ENCODE measurements at regions not wholly inside any gene's neighbourhood (a gene's known extent, or its start where the extent isn't known, plus 50 kb on each side); places are given as distances from the start of the nearest gene placed in this dataset.
"Not testable (repeated sequence)": the region's sequence is repeated elsewhere in the genome, so short reads cannot be mapped to it uniquely, and the experiment has no call there.

- DNase-seq (ENCODE audit: low read depth in 2 of 2, low spot score in 1 of 2) = no peak
These were observed 419.5 kb downstream of the EDEM1 start for GRCh38 chr3:5606884-5607472.

GRCh38 chr3:5607581-5607980 is 420.1 kb downstream of the EDEM1 start:
- no peak for DNase-seq (ENCODE audit: low read depth in 2 of 2, low spot score in 1 of 2)

- DNase-seq (ENCODE audit: low read depth in 2 of 2, low spot score in 1 of 2) = not testable (repeated sequence)
These were observed 421.5 kb downstream of the EDEM1 start for GRCh38 chr3:5608971-5609370.

- no peak for DNase-seq (ENCODE audit: low read depth in 2 of 2, low spot score in 1 of 2)
These were observed 426.1 kb downstream of the EDEM1 start for GRCh38 chr3:5613599-5613998.

- DNase-seq (ENCODE audit: low read depth in 2 of 2, low spot score in 1 of 2) = no peak
These were observed 429.4 kb downstream of the EDEM1 start for GRCh38 chr3:5616873-5617272.

- no peak for DNase-seq (ENCODE audit: low read depth in 2 of 2, low spot score in 1 of 2)
These were observed 430.7 kb downstream of the EDEM1 start for GRCh38 chr3:5618170-5618569.

- DNase-seq (ENCODE audit: low read depth in 2 of 2, low spot score in 1 of 2) = no peak
These were observed 442.9 kb downstream of the EDEM1 start for GRCh38 chr3:5630406-5630805.

- DNase-seq (ENCODE audit: low read depth in 2 of 2, low spot score in 1 of 2) = no peak
These were observed 446.5 kb downstream of the EDEM1 start for GRCh38 chr3:5633960-5634359.

- no peak for DNase-seq (ENCODE audit: low read depth in 2 of 2, low spot score in 1 of 2)
These were observed 446.9 kb downstream of the EDEM1 start for GRCh38 chr3:5634411-5634810.

- DNase-seq (ENCODE audit: low read depth in 2 of 2, low spot score in 1 of 2) = no peak
These were observed 448.2 kb downstream of the EDEM1 start for GRCh38 chr3:5635746-5636145.

- DNase-seq (ENCODE audit: low read depth in 2 of 2, low spot score in 1 of 2) = no peak
These were observed 451.0 kb downstream of the EDEM1 start for GRCh38 chr3:5638550-5638949.

- no peak for DNase-seq (ENCODE audit: low read depth in 2 of 2, low spot score in 1 of 2)
These were observed 457.5 kb downstream of the EDEM1 start for GRCh38 chr3:5644773-5645670.

- no peak for DNase-seq (ENCODE audit: low read depth in 2 of 2, low spot score in 1 of 2)
These were observed 458.3 kb downstream of the EDEM1 start for GRCh38 chr3:5645692-5646410.

GRCh38 chr3:5650303-5650702 is 462.8 kb downstream of the EDEM1 start:
- no peak for DNase-seq (ENCODE audit: low read depth in 2 of 2, low spot score in 1 of 2)

GRCh38 chr3:5651351-5651750 is 463.8 kb downstream of the EDEM1 start:
- no peak for DNase-seq (ENCODE audit: low read depth in 2 of 2, low spot score in 1 of 2)

GRCh38 chr3:5653426-5654143 is 466.1 kb downstream of the EDEM1 start:
- no peak for DNase-seq (ENCODE audit: low read depth in 2 of 2, low spot score in 1 of 2)

GRCh38 chr3:5657106-5657505 is 469.6 kb downstream of the EDEM1 start:
- no peak for DNase-seq (ENCODE audit: low read depth in 2 of 2, low spot score in 1 of 2)

- no peak for DNase-seq (ENCODE audit: low read depth in 2 of 2, low spot score in 1 of 2)
These were observed 476.1 kb downstream of the EDEM1 start for GRCh38 chr3:5663601-5664000.

GRCh38 chr3:5666455-5666854 is 478.9 kb downstream of the EDEM1 start:
- DNase-seq (ENCODE audit: low read depth in 2 of 2, low spot score in 1 of 2) = no peak

- DNase-seq (ENCODE audit: low read depth in 2 of 2, low spot score in 1 of 2) = no peak
These were observed 486.0 kb downstream of the EDEM1 start for GRCh38 chr3:5673521-5673920.

GRCh38 chr3:5675319-5675718 is 487.8 kb downstream of the EDEM1 start:
- no peak for DNase-seq (ENCODE audit: low read depth in 2 of 2, low spot score in 1 of 2)
